ENCODE measurements at regions not wholly inside any gene's neighbourhood (a gene's known extent, or its start where the extent isn't known, plus 50 kb on each side); places are given as distances from the start of the nearest gene placed in this dataset.

DNA sequence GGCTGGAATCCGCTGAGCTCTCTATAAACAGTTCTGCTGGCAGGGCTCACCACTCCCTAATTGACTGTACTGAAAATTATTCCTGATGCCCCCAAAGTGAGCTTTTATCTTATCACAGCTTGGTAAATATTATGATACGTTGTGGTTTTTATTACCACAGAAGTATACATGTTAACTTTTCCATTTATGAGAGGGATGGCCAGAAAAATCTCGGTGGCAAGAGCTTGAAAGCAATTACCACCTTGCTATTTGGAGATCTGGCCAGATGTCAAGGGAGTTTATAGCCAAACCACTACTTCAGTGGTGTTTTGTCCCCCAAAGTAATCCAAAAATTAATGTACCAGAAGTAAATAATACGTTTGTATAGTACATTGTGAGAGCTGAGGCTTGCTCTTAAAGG lies 75.4 kb upstream of the RCN1 start:
- 18% methylated on average over 4 of the region's 4 CpGs for WGBS
- Histone ChIP-seq H3K27ac (no peak overlapping the region), H3K9me3 (no peaks in the 10 kb centered on the region), H3K36me3 (no peaks in the 10 kb centered on the region), H3K4me1 (replicated peaks) (no peaks in the 10 kb centered on the region), H3K4me3 (no peak overlapping the region), H3K27me3 (replicated peaks; ENCODE audit: insufficient read depth) (no peaks in the 10 kb centered on the region)
- TF ChIP-seq POLR2AphosphoS5 (IDR thresholded peaks at IDR 0.05) = no peak
- TF ChIP-seq CTCF (IDR thresholded peaks at IDR 0.05) = no peak
- TF ChIP-seq POLR2A (IDR thresholded peaks at IDR 0.05) = no peak
- intact Hi-C loops (cut with DNase I) = no loop called here
- no peak for DNase-seq (ENCODE audit: low spot score)

DNA sequence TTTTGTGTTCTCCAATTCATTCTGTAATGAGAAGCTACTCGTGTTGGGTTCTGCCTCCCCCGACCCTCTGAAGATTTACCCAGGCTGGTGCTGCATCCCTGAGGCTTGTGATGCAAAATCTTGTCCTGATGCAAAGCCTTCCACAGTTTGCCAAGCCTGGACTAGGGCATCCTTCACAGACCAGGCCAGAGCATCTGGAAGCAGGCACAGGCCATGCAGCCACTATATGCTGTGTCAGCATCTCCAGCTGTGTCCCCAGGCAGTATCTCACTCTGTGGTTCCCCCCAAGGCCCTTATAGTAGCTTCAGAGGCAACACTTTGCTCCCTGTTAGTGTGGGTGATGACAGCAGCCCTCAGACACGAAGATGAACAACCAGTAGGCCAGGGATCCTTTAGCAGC lies 77.3 kb upstream of the RCN1 start:
- peaks cover 4% of the 10 kb centered on the region for H3K27me3 ChIP-seq (replicated peaks; ENCODE audit: insufficient read depth)
- no peaks in the 10 kb centered on the region for H3K36me3 ChIP-seq
- TF ChIP-seq POLR2AphosphoS5 (IDR thresholded peaks at IDR 0.05) (no peak), POLR2A (IDR thresholded peaks at IDR 0.05) (no peak), CTCF (IDR thresholded peaks at IDR 0.05) (no peak)

GRCh38 chr11:32012049-32012448 lies 78.8 kb upstream of the RCN1 start:
- no peaks in the 10 kb centered on the region for H3K36me3 ChIP-seq
- H3K4me3 ChIP-seq = no peak overlapping the region
- DNase-seq (ENCODE audit: low spot score) = no peak
- intact Hi-C loops (cut with DNase I) = no loop called here
- no peaks in the 10 kb centered on the region for H3K4me1 ChIP-seq (replicated peaks)
- no peaks in the 10 kb centered on the region for H3K9me3 ChIP-seq
- WGBS = 86% methylated on average over 6 of the region's 6 CpGs
- no peak for TF ChIP-seq CTCF (IDR thresholded peaks at IDR 0.05)
- TF ChIP-seq POLR2AphosphoS5 (IDR thresholded peaks at IDR 0.05) = no peak
- no peak for TF ChIP-seq POLR2A (IDR thresholded peaks at IDR 0.05)
- H3K27me3 ChIP-seq (replicated peaks; ENCODE audit: insufficient read depth) = peaks cover 4% of the 10 kb centered on the region
- H3K27ac ChIP-seq = no peak overlapping the region

More for the DNA sequence above, 77.3 kb upstream of the RCN1 start:
- H3K27ac ChIP-seq = no peak overlapping the region
- intact Hi-C loops (cut with DNase I) = no loop called here
- DNase-seq (ENCODE audit: low spot score) = no peak
- no peaks in the 10 kb centered on the region for H3K9me3 ChIP-seq
- no peak overlapping the region for H3K4me3 ChIP-seq
- 56% methylated on average over 3 of the region's 3 CpGs for WGBS
- no peaks in the 10 kb centered on the region for H3K4me1 ChIP-seq (replicated peaks)

- H3K27me3 ChIP-seq (replicated peaks; ENCODE audit: insufficient read depth) = peaks cover 4% of the 10 kb centered on the region
- no peak for TF ChIP-seq CTCF (IDR thresholded peaks at IDR 0.05)
- no peak for TF ChIP-seq POLR2AphosphoS5 (IDR thresholded peaks at IDR 0.05)
- TF ChIP-seq POLR2A (IDR thresholded peaks at IDR 0.05) = no peak
Measured at GRCh38 chr11:32008880-32009551, 81.9 kb upstream of the RCN1 start.

GRCh38 chr11:32006799-32007388 lies 84.0 kb upstream of the RCN1 start:
- Histone ChIP-seq H3K27me3 (replicated peaks; ENCODE audit: insufficient read depth) (peaks cover 7% of the 10 kb centered on the region), H3K9me3 (no peaks in the 10 kb centered on the region), H3K4me3 (no peak overlapping the region), H3K4me1 (replicated peaks) (no peaks in the 10 kb centered on the region), H3K36me3 (no peaks in the 10 kb centered on the region), H3K27ac (no peak overlapping the region)
- 12% methylated on average over 5 of the region's 5 CpGs for WGBS
- intact Hi-C loops (cut with DNase I) = no loop called here
- TF ChIP-seq CTCF (IDR thresholded peaks at IDR 0.05) = peak in 2 of 4 experiments; percentile 26 to 35
- TF ChIP-seq POLR2AphosphoS5 (IDR thresholded peaks at IDR 0.05) = no peak
- DNase-seq (ENCODE audit: low spot score) = no peak

More at GRCh38 chr11:32008880-32009551, 81.9 kb upstream of the RCN1 start:
- no peak for DNase-seq (ENCODE audit: low spot score)
- H3K4me1 ChIP-seq (replicated peaks) = no peaks in the 10 kb centered on the region
- no peak overlapping the region for H3K4me3 ChIP-seq
- intact Hi-C loops (cut with DNase I) = no loop called here
- H3K27ac ChIP-seq = no peak overlapping the region
- no peaks in the 10 kb centered on the region for H3K36me3 ChIP-seq
- WGBS = 62% methylated on average over 8 of the region's 8 CpGs
- no peaks in the 10 kb centered on the region for H3K9me3 ChIP-seq
